GM21528 (cell line): ENCODE measurements at regions not wholly inside any gene's neighbourhood (a gene's known extent, or its start where the extent isn't known, plus 50 kb on each side); places are given as distances from the start of the nearest gene placed in this dataset.

Experiments
- ATAC-seq: cut with Tn5 transposase; IDR thresholded peaks from one replicate; pipeline ENCODE4 v1.9.1; 2021; ENCODE audit warnings: mild to moderate bottlenecking, moderate library complexity; ENCODE audit not compliant: unreplicated experiment, low FRiP score

GRCh38 chr7:41536873-41537665 lies 165.8 kb downstream of the INHBA start:
- ATAC-seq: no peak

- ATAC-seq: no peak
Measured at GRCh38 chr7:41536122-41536872, 166.6 kb downstream of the INHBA start.

GRCh38 chr7:41529831-41530230 lies 173.1 kb downstream of the INHBA start:
- ATAC-seq: no peak

- ATAC-seq: no peak
Measured at GRCh38 chr7:41524876-41525275, 178.0 kb downstream of the INHBA start.

- ATAC-seq: no peak
Measured at GRCh38 chr7:41520445-41520844, 182.4 kb downstream of the INHBA start.

- no peak for ATAC-seq
Measured at GRCh38 chr7:41517771-41518170, 185.1 kb downstream of the INHBA start.

- no peak for ATAC-seq
Measured at GRCh38 chr7:41508755-41509154, 194.1 kb downstream of the INHBA start.

- ATAC-seq: no peak
Measured at GRCh38 chr7:41507686-41508268, 195.1 kb downstream of the INHBA start.

GRCh38 chr7:41504214-41504980 lies 198.5 kb downstream of the INHBA start:
- no peak for ATAC-seq

- no peak for ATAC-seq
Measured at GRCh38 chr7:41503438-41503837, 199.5 kb downstream of the INHBA start.

GRCh38 chr7:41501466-41501865 lies 201.4 kb downstream of the INHBA start:
- no peak for ATAC-seq

GRCh38 chr7:41501006-41501405 lies 201.9 kb downstream of the INHBA start:
- no peak for ATAC-seq

- ATAC-seq: no peak
Measured at GRCh38 chr7:41492603-41493002, 210.3 kb downstream of the INHBA start.

GRCh38 chr7:41491883-41492471 lies 210.9 kb downstream of the INHBA start:
- ATAC-seq: no peak

- ATAC-seq: no peak
Measured at GRCh38 chr7:41491308-41491707, 211.6 kb downstream of the INHBA start.

GRCh38 chr7:41489885-41490284 lies 213.0 kb downstream of the INHBA start:
- ATAC-seq: no peak

- ATAC-seq: no peak
Measured at GRCh38 chr7:41487229-41487940, 215.5 kb downstream of the INHBA start.

- ATAC-seq: no peak
Measured at GRCh38 chr7:41481353-41481752, 221.5 kb downstream of the INHBA start.

- ATAC-seq: no peak
Measured at GRCh38 chr7:41478187-41478586, 224.7 kb downstream of the INHBA start.

- peak; percentile 47 for ATAC-seq
Measured at GRCh38 chr7:41476460-41476803, 226.5 kb downstream of the INHBA start.
